ENCODE measurements at regions not wholly inside any gene's neighbourhood (a gene's known extent, or its start where the extent isn't known, plus 50 kb on each side); places are given as distances from the start of the nearest gene placed in this dataset.

DNA sequence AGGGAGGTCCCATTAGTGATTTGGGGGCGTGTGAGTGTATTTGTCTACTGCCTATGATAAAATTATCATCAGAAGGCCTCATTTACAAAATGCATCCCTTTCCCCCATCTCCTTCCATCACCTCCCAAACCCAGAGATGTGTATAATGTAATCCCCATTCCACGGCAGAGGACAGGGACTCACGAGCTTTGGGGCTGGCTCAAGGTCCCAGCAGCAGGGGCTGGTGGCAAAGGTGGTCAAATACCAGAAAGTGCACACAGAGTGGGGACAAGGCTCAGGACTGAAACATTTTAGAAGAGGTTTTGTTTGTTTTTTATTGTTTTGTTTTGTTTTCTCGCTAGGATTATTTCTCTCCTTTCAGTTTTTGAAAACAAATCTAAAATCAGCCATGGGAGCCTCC, 68.5 kb upstream of the TOP1 start:
- TF ChIP-seq FOXA1 (IDR thresholded peaks at IDR 0.05) (no peak), JUND (IDR thresholded peaks at IDR 0.05) (no peak), RAD21 (IDR thresholded peaks at IDR 0.05) (no peak), HNF4A (conservative IDR thresholded peaks at IDR 0.05) (no peak), SP1 (IDR thresholded peaks at IDR 0.05) (no peak), NR2F2 (IDR thresholded peaks at IDR 0.05) (no peak), FOXA2 (IDR thresholded peaks at IDR 0.05) (no peak), TAF1 (conservative IDR thresholded peaks at IDR 0.05) (no peak), YY1 (IDR thresholded peaks at IDR 0.05) (no peak), RXRA (IDR thresholded peaks at IDR 0.05) (no peak), HNF4G (IDR thresholded peaks at IDR 0.05) (no peak), EGR1 (IDR thresholded peaks at IDR 0.05; ENCODE audit: low read depth in 2 of 2) (no peak), GABPA (IDR thresholded peaks at IDR 0.05 in 1 of 2, conservative IDR thresholded peaks at IDR 0.05 in 1 of 2) (no peak)
- TF ChIP-seq, protein P1, sequence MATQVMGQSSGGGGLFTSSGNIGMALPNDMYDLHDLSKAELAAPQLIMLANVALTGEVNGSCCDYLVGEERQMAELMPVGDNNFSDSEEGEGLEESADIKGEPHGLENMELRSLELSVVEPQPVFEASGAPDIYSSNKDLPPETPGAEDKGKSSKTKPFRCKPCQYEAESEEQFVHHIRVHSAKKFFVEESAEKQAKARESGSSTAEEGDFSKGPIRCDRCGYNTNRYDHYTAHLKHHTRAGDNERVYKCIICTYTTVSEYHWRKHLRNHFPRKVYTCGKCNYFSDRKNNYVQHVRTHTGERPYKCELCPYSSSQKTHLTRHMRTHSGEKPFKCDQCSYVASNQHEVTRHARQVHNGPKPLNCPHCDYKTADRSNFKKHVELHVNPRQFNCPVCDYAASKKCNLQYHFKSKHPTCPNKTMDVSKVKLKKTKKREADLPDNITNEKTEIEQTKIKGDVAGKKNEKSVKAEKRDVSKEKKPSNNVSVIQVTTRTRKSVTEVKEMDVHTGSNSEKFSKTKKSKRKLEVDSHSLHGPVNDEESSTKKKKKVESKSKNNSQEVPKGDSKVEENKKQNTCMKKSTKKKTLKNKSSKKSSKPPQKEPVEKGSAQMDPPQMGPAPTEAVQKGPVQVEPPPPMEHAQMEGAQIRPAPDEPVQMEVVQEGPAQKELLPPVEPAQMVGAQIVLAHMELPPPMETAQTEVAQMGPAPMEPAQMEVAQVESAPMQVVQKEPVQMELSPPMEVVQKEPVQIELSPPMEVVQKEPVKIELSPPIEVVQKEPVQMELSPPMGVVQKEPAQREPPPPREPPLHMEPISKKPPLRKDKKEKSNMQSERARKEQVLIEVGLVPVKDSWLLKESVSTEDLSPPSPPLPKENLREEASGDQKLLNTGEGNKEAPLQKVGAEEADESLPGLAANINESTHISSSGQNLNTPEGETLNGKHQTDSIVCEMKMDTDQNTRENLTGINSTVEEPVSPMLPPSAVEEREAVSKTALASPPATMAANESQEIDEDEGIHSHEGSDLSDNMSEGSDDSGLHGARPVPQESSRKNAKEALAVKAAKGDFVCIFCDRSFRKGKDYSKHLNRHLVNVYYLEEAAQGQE (IDR thresholded peaks at IDR 0.05), result no peak
- TF ChIP-seq, protein P2, sequence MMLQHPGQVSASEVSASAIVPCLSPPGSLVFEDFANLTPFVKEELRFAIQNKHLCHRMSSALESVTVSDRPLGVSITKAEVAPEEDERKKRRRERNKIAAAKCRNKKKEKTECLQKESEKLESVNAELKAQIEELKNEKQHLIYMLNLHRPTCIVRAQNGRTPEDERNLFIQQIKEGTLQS (IDR thresholded peaks at IDR 0.05), result no peak
- TF ChIP-seq, protein P3, sequence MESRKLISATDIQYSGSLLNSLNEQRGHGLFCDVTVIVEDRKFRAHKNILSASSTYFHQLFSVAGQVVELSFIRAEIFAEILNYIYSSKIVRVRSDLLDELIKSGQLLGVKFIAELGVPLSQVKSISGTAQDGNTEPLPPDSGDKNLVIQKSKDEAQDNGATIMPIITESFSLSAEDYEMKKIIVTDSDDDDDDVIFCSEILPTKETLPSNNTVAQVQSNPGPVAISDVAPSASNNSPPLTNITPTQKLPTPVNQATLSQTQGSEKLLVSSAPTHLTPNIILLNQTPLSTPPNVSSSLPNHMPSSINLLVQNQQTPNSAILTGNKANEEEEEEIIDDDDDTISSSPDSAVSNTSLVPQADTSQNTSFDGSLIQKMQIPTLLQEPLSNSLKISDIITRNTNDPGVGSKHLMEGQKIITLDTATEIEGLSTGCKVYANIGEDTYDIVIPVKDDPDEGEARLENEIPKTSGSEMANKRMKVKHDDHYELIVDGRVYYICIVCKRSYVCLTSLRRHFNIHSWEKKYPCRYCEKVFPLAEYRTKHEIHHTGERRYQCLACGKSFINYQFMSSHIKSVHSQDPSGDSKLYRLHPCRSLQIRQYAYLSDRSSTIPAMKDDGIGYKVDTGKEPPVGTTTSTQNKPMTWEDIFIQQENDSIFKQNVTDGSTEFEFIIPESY (IDR thresholded peaks at IDR 0.05), result no peak
- TF ChIP-seq, protein P4, sequence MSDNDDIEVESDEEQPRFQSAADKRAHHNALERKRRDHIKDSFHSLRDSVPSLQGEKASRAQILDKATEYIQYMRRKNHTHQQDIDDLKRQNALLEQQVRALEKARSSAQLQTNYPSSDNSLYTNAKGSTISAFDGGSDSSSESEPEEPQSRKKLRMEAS (IDR thresholded peaks at IDR 0.05), result no peak
- TF ChIP-seq, protein P5, sequence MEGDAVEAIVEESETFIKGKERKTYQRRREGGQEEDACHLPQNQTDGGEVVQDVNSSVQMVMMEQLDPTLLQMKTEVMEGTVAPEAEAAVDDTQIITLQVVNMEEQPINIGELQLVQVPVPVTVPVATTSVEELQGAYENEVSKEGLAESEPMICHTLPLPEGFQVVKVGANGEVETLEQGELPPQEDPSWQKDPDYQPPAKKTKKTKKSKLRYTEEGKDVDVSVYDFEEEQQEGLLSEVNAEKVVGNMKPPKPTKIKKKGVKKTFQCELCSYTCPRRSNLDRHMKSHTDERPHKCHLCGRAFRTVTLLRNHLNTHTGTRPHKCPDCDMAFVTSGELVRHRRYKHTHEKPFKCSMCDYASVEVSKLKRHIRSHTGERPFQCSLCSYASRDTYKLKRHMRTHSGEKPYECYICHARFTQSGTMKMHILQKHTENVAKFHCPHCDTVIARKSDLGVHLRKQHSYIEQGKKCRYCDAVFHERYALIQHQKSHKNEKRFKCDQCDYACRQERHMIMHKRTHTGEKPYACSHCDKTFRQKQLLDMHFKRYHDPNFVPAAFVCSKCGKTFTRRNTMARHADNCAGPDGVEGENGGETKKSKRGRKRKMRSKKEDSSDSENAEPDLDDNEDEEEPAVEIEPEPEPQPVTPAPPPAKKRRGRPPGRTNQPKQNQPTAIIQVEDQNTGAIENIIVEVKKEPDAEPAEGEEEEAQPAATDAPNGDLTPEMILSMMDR (IDR thresholded peaks at IDR 0.05; ENCODE audit: low read depth, low read length, missing input control), result no peak
- peak; percentile 19 for DNase-seq (ENCODE audit: low spot score)
- no peaks in the 10 kb centered on the region for H3K27me3 ChIP-seq (ENCODE audit: control insufficient read depth in 4 of 4, insufficient read depth in 4 of 4, low read length in 3 of 4)
- 89% methylated on average over 4 of the region's 4 CpGs for WGBS
- no peaks in the 10 kb centered on the region for H3K36me3 ChIP-seq (ENCODE audit: control insufficient read depth in 4 of 4, insufficient read depth in 3 of 4, low read depth in 1 of 4, low read length in 3 of 4)
- no peaks in the 10 kb centered on the region for H3K9me3 ChIP-seq (ENCODE audit: control insufficient read depth in 4 of 4, low read length in 3 of 4)
- no peak overlapping the region for H3K4me3 ChIP-seq (ENCODE audit: low read depth in 1 of 3, low read length in 3 of 3)
- no peak overlapping the region for H3K9ac ChIP-seq (ENCODE audit: low read depth in 1 of 2, low read length in 2 of 2)
- no peak overlapping the region for H3K27ac ChIP-seq (ENCODE audit: low read depth in 1 of 2, low read length in 2 of 2)
- peaks cover 0 to 4% (median 2%) of the 10 kb centered on the region in 4 donors for H3K4me1 ChIP-seq (ENCODE audit: control insufficient read depth in 4 of 4, insufficient read depth in 4 of 4, low read length in 3 of 4)
